Caki2 (cell line): ENCODE measurements at regions not wholly inside any gene's neighbourhood (a gene's known extent, or its start where the extent isn't known, plus 50 kb on each side); places are given as distances from the start of the nearest gene placed in this dataset.
"Not testable (repeated sequence)": the region's sequence is repeated elsewhere in the genome, so short reads cannot be mapped to it uniquely, and the experiment has no call there.

Experiments
- DNase-seq: peaks from one replicate; pipeline ENCODE4 v3.0.0-alpha.2; 2015; ENCODE audit warnings: low read depth
- in situ Hi-C: cut with HindIII; loops from 2 replicates; pipeline ENCODE4 v1.10.0; 2016; ENCODE audit warnings: low sequenced_read_pairs, low pct_unique_long_range_greater_than_20kb, mixed read lengths

GRCh38 chr4:123183308-123183707 lies 213.3 kb upstream of the SPRY1 start:
- in situ Hi-C loops, result no loop called here

GRCh38 chr4:123183754-123184153 lies 212.8 kb upstream of the SPRY1 start:
- DNase-seq, in situ Hi-C loops: not testable (repeated sequence)

More at GRCh38 chr4:123183308-123183707, 213.3 kb upstream of the SPRY1 start:
- no peak for DNase-seq

- in situ Hi-C loops, result no loop called here
- DNase-seq, result no peak
Measured at GRCh38 chr4:123186731-123187130, 209.9 kb upstream of the SPRY1 start.

- in situ Hi-C loops, result no loop called here
- no peak for DNase-seq
Measured at GRCh38 chr4:123190176-123190575, 206.4 kb upstream of the SPRY1 start.

- no peak for DNase-seq
- in situ Hi-C loops, result no loop called here
Measured at GRCh38 chr4:123191728-123192127, 204.9 kb upstream of the SPRY1 start.

GRCh38 chr4:123193802-123194367 lies 202.7 kb upstream of the SPRY1 start:
- in situ Hi-C loops, result no loop called here
- DNase-seq, result no peak

- no peak for DNase-seq
- in situ Hi-C loops, result no loop called here
Measured at GRCh38 chr4:123198706-123199105, 197.9 kb upstream of the SPRY1 start.

- no peak for DNase-seq
- in situ Hi-C loops, result no loop called here
Measured at GRCh38 chr4:123200051-123200940, 196.3 kb upstream of the SPRY1 start.

- no peak for DNase-seq
- in situ Hi-C loops, result no loop called here
Measured at GRCh38 chr4:123204737-123205136, 191.9 kb upstream of the SPRY1 start.

- in situ Hi-C loops, result no loop called here
- no peak for DNase-seq
Measured at GRCh38 chr4:123206016-123206415, 190.6 kb upstream of the SPRY1 start.

- DNase-seq, result no peak
- in situ Hi-C loops, result no loop called here
Measured at GRCh38 chr4:123209436-123209835, 187.2 kb upstream of the SPRY1 start.

GRCh38 chr4:123215536-123215935 lies 181.1 kb upstream of the SPRY1 start:
- no peak for DNase-seq
- in situ Hi-C loops, result no loop called here

GRCh38 chr4:123216543-123216942 lies 180.1 kb upstream of the SPRY1 start:
- no peak for DNase-seq
- in situ Hi-C loops, result no loop called here

- in situ Hi-C loops, result no loop called here
- DNase-seq, result no peak
Measured at GRCh38 chr4:123216946-123217345, 179.6 kb upstream of the SPRY1 start.

- no peak for DNase-seq
- in situ Hi-C loops, result no loop called here
Measured at GRCh38 chr4:123217664-123218063, 178.9 kb upstream of the SPRY1 start.

GRCh38 chr4:123218981-123219380 lies 177.6 kb upstream of the SPRY1 start:
- no peak for DNase-seq
- in situ Hi-C loops, result no loop called here

GRCh38 chr4:123229286-123229685 lies 167.3 kb upstream of the SPRY1 start:
- no peak for DNase-seq
- in situ Hi-C loops, result no loop called here

- in situ Hi-C loops, result no loop called here
- DNase-seq, result no peak
Measured at GRCh38 chr4:123230061-123230460, 166.5 kb upstream of the SPRY1 start.

- DNase-seq, result no peak
- in situ Hi-C loops, result no loop called here
Measured at GRCh38 chr4:123232439-123232838, 164.2 kb upstream of the SPRY1 start.
